ENCODE measurements at regions not wholly inside any gene's neighbourhood (a gene's known extent, or its start where the extent isn't known, plus 50 kb on each side); places are given as distances from the start of the nearest gene placed in this dataset.

- TF ChIP-seq POLR2A (IDR thresholded peaks at IDR 0.05; ENCODE audit: low read length) (no peak), GATA1 (IDR thresholded peaks at IDR 0.05; ENCODE audit: low read depth, low read length) (no peak)
Observed at GRCh38 chr21:35473496-35473895, 424.4 kb upstream of the RUNX1 start.

Measured in erythroblast (primary cell).